ENCODE measurements at regions not wholly inside any gene's neighbourhood (a gene's known extent, or its start where the extent isn't known, plus 50 kb on each side); places are given as distances from the start of the nearest gene placed in this dataset.

- TF ChIP-seq CTCF (IDR thresholded peaks at IDR 0.05; ENCODE audit: insufficient read depth, low read length, poor library complexity, severe bottlenecking): no peak
- no peaks in the 10 kb centered on the region for H3K36me3 ChIP-seq (ENCODE audit: control insufficient read depth, insufficient read depth, low read length)
- H3K4me3 ChIP-seq (replicated peaks; ENCODE audit: low read depth, low read length): no peak overlapping the region
- no peak for DNase-seq (ENCODE audit: extremely low read depth, insufficient read length)
- H3K27me3 ChIP-seq (replicated peaks; ENCODE audit: control insufficient read depth, insufficient read depth, low read length): no peaks in the 10 kb centered on the region
Observed at GRCh38 chr2:183490489-183490888, 366.2 kb downstream of the NUP35 start.

- no peak overlapping the region for H3K4me3 ChIP-seq (replicated peaks; ENCODE audit: low read depth, low read length)
- TF ChIP-seq CTCF (IDR thresholded peaks at IDR 0.05; ENCODE audit: insufficient read depth, low read length, poor library complexity, severe bottlenecking): no peak
- DNase-seq (ENCODE audit: extremely low read depth, insufficient read length): no peak
Observed at GRCh38 chr2:183490914-183491313, 366.7 kb downstream of the NUP35 start.

GRCh38 chr2:183493040-183493439 lies 368.8 kb downstream of the NUP35 start:
- no peaks in the 10 kb centered on the region for H3K27me3 ChIP-seq (replicated peaks; ENCODE audit: control insufficient read depth, insufficient read depth, low read length)
- H3K36me3 ChIP-seq (ENCODE audit: control insufficient read depth, insufficient read depth, low read length): no peaks in the 10 kb centered on the region
- DNase-seq (ENCODE audit: extremely low read depth, insufficient read length): no peak
- TF ChIP-seq CTCF (IDR thresholded peaks at IDR 0.05; ENCODE audit: insufficient read depth, low read length, poor library complexity, severe bottlenecking): no peak
- H3K4me3 ChIP-seq (replicated peaks; ENCODE audit: low read depth, low read length): no peak overlapping the region

More at GRCh38 chr2:183490914-183491313, 366.7 kb downstream of the NUP35 start:
- no peaks in the 10 kb centered on the region for H3K36me3 ChIP-seq (ENCODE audit: control insufficient read depth, insufficient read depth, low read length)
- H3K27me3 ChIP-seq (replicated peaks; ENCODE audit: control insufficient read depth, insufficient read depth, low read length): no peaks in the 10 kb centered on the region

- no peak for TF ChIP-seq CTCF (IDR thresholded peaks at IDR 0.05; ENCODE audit: insufficient read depth, low read length, poor library complexity, severe bottlenecking)
- no peaks in the 10 kb centered on the region for H3K36me3 ChIP-seq (ENCODE audit: control insufficient read depth, insufficient read depth, low read length)
- H3K27me3 ChIP-seq (replicated peaks; ENCODE audit: control insufficient read depth, insufficient read depth, low read length): no peaks in the 10 kb centered on the region
- H3K4me3 ChIP-seq (replicated peaks; ENCODE audit: low read depth, low read length): no peak overlapping the region
- no peak for DNase-seq (ENCODE audit: extremely low read depth, insufficient read length)
Observed at GRCh38 chr2:183495079-183495478, 370.8 kb downstream of the NUP35 start.

GRCh38 chr2:183495589-183496267 lies 371.5 kb downstream of the NUP35 start:
- no peaks in the 10 kb centered on the region for H3K36me3 ChIP-seq (ENCODE audit: control insufficient read depth, insufficient read depth, low read length)
- DNase-seq (ENCODE audit: extremely low read depth, insufficient read length): peak; percentile 44

More at GRCh38 chr2:183495589-183496267, 371.5 kb downstream of the NUP35 start:
- Histone ChIP-seq H3K27me3 (replicated peaks; ENCODE audit: control insufficient read depth, insufficient read depth, low read length) (no peaks in the 10 kb centered on the region), H3K4me3 (replicated peaks; ENCODE audit: low read depth, low read length) (no peak overlapping the region)
- no peak for TF ChIP-seq CTCF (IDR thresholded peaks at IDR 0.05; ENCODE audit: insufficient read depth, low read length, poor library complexity, severe bottlenecking)

Data from GM06990 (cell line).